LNCaP clone FGC (cell line): ENCODE measurements at regions not wholly inside any gene's neighbourhood (a gene's known extent, or its start where the extent isn't known, plus 50 kb on each side); places are given as distances from the start of the nearest gene placed in this dataset.

Experiments used
- DNase-seq: peaks from one replicate; pipeline ENCODE4 v3.0.0-alpha.2; 2011; ENCODE audit warnings: low read depth
- H3K4me3 ChIP-seq: 2 replicates; pipeline ENCODE4 v1.5.1; 2011; ENCODE audit warnings: mild to moderate bottlenecking, low read depth, low read length, control low read depth
- TF ChIP-seq, protein P1 (sequence below): IDR thresholded peaks from 2 replicates; pipeline ENCODE4 v1.5.1; 2012; ENCODE audit warnings: mild to moderate bottlenecking; ENCODE audit not compliant: control insufficient read depth, insufficient read depth; ENCODE audit errors: extremely low read depth

DNA sequence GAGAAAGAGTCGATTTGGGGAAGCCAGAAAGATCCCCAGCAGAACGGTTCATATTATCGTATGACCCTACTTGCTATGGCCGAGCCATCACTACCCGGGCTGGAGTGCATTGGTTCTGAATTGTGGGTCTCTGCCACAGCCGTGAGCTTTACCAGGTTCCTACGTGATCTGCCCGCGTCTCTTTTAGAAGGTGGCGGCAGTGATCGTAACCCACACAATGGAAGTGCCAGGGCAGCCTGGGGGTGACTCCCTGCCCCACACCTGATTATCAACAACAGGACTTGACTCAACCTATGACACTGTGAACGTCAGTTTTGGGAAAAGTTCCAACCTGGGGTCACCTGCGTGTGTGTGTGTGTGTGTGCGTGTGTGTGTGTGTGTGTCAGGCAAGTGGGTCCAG lies 90.8 kb downstream of the SHOX start:
- TF ChIP-seq, protein P1, sequence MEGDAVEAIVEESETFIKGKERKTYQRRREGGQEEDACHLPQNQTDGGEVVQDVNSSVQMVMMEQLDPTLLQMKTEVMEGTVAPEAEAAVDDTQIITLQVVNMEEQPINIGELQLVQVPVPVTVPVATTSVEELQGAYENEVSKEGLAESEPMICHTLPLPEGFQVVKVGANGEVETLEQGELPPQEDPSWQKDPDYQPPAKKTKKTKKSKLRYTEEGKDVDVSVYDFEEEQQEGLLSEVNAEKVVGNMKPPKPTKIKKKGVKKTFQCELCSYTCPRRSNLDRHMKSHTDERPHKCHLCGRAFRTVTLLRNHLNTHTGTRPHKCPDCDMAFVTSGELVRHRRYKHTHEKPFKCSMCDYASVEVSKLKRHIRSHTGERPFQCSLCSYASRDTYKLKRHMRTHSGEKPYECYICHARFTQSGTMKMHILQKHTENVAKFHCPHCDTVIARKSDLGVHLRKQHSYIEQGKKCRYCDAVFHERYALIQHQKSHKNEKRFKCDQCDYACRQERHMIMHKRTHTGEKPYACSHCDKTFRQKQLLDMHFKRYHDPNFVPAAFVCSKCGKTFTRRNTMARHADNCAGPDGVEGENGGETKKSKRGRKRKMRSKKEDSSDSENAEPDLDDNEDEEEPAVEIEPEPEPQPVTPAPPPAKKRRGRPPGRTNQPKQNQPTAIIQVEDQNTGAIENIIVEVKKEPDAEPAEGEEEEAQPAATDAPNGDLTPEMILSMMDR = no peak
- H3K4me3 ChIP-seq = no peak overlapping the region
- no peak for DNase-seq

DNA sequence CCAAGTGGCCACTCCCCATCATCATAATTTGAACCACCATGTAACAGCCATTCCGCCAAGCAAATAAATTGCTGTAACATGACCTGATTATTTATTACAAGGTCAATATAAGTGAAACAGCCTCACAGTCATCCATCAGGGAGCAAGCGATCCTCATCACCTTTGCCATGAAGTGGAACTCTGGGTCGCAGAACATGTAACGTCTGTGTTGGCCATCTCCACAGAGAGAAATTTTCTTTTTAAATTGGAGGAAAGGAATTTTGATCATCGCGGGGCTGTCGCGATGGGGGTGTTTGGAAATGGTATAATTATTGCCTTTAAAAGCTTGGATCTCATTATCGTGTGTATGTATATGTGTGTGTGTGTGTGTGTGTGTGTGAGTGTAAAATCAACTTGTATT lies 90.2 kb downstream of the SHOX start:
- no peak for DNase-seq
- H3K4me3 ChIP-seq = no peak overlapping the region
- TF ChIP-seq, protein P1 = no peak

DNA sequence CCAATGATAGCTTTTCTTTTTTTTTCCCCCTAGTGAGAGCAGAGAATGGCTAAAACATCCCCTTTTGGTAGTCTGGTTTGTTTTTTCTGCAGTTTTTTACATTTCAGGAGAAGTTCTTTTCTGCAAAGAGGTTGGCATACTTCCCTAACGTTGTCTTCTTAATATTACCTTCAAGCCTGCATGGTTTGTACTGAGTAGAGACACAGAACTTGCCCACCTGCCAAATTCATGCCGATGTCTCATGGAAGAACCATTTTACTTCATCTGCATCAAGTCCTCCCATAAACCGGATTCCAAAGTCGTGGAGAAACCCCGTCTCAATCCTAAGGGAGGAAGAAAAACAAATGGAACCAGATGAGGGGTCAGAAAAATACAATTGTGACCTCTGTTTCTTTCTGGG lies 89.7 kb downstream of the SHOX start:
- H3K4me3 ChIP-seq = no peak overlapping the region
- DNase-seq = no peak
- TF ChIP-seq, protein P1 = no peak

DNA sequence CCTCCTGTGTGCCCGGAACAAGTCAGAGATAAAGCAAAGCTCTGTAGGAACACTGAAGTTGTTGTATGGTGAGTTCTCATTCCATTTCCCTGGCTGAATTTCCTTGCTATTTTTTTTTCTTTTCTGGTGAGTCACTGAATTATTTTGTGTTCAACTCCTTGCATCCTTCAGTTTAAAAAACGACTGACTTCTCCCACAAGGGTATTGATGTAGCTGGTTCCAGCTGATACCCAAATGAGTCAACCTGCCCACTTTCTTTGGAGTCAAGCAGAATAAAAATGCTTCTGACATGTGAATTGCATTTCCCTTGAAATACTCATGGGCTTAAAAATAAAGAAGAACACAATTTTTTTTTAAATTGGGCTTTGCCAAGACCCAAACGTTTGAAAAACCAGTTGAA lies 85.5 kb downstream of the SHOX start:
- TF ChIP-seq, protein P1 = no peak
- no peak for DNase-seq
- no peak overlapping the region for H3K4me3 ChIP-seq

DNA sequence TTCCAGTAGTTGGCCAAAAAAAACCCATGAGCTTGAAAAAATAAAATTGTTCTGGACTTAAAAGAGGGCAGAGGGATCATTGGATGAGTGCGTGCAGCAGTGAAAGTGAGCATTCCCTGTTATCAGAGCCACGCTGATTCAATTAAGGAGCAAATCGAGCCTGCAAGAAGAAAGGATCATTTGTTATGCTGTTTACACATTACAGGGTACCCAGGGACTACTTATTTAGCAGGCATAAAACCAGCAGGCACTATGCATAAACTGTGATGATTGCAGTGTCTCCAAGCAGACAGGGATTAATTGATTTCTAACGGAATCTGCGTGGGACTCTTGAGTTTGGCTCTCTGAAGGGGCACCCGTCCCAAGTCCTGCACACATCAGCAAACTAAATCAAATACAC lies 83.5 kb downstream of the SHOX start:
- DNase-seq = no peak
- H3K4me3 ChIP-seq = no peak overlapping the region
- TF ChIP-seq, protein P1 = no peak
